Adrenal gland (tissue), 9 donors: ENCODE measurements at regions not wholly inside any gene's neighbourhood (a gene's known extent, or its start where the extent isn't known, plus 50 kb on each side); places are given as distances from the start of the nearest gene placed in this dataset.

Source experiments
- DNase-seq, 7 donors: peaks; one replicate each; pipeline ENCODE4 v3.0.0-alpha.2; 2019 to 2020
- H3K27ac ChIP-seq, 5 donors: fragments of 200-600 bp; sonication (generic) in 4 of 5; 1 replicate in 3 of 5; 2 replicates in 2 of 5; pipeline versions ENCODE4 v1.5.1 to v1.8.0; 2016 to 2020; ENCODE audit warnings: mild to moderate bottlenecking in 1 of 5
- H3K27me3 ChIP-seq: fragments of 200-600 bp; 2 replicates; pipeline ENCODE4 v1.8.0; 2021
- H3K36me3 ChIP-seq, 2 donors: fragments of 200-600 bp; replicated peaks in 1 of 2; 1 replicate in 1 of 2; 2 replicates in 1 of 2; pipeline versions ENCODE4 v1.5.1 to v1.8.0; 2018 to 2022
- H3K4me1 ChIP-seq, 2 donors: fragments of 200-600 bp; replicated peaks in 1 of 2; 1 replicate in 1 of 2; 2 replicates in 1 of 2; pipeline versions ENCODE4 v1.5.1 to v1.8.0; 2018 to 2021
- H3K4me3 ChIP-seq, 4 donors: fragments of 200-600 bp; sonication (generic) in 3 of 4; one replicate each; pipeline ENCODE4 v1.5.1; 2016 to 2018
- H3K9me3 ChIP-seq, 3 donors: fragments of 200-600 bp; sonication (generic) in 1 of 3; replicated peaks in 1 of 3; 1 replicate in 2 of 3; 2 replicates in 1 of 3; pipeline versions ENCODE4 v1.5.1 to v1.8.0; 2016 to 2021
- POLR2A ChIP-seq, 2 donors: fragments of 450-650 bp; IDR thresholded peaks; one replicate each; pipeline ENCODE4 v1.6.1; 2017; ENCODE audit warnings: antibody characterized with exemption in 2 of 2, mild to moderate bottlenecking in 2 of 2, moderate library complexity in 1 of 2
- WGBS, 4 donors: extraction: QIAGEN DNeasy Blood & Tissue Kit in 2 of 4; methylation state at CpG; one replicate each; pipeline versions ENCODE4 v1.1.5 to v1.1.7; 2013 to 2017; 5-methylcytosine and 5-hydroxymethylcytosine counted together
- intact Hi-C, 2 donors: fragments of 100-400 bp; cut with DNase I; formaldehyde crosslinking; loops; one replicate each; pipeline versions ENCODE4 v1.14.1 to v1.15.0; 2022 to 2023
- TF ChIP-seq, protein P1 (sequence below), 6 experiments: fragments of 450-650 bp in 4 of 6; fragments of 200-600 bp in 2 of 6; sonication (generic) in 1 of 6; IDR thresholded peaks; 1 replicate in 5 of 6; 2 replicates in 1 of 6; pipeline versions ENCODE4 v1.5.1 to v1.8.0; 2016 to 2021; ENCODE audit warnings: antibody characterized with exemption in 6 of 6, mild to moderate bottlenecking in 2 of 6, moderate library complexity in 1 of 6
- donor health status: healthy with polysubstance abuse.
- donor health status: Bipolar disorder and iron deficiency.
- donor health status: DM: yes; HTN: yes; CAD: no.
- donor health status: DM: no; HTN: no; CAD: no.
- donor health status: DM: no; HTN: no; CAD: no.

DNA sequence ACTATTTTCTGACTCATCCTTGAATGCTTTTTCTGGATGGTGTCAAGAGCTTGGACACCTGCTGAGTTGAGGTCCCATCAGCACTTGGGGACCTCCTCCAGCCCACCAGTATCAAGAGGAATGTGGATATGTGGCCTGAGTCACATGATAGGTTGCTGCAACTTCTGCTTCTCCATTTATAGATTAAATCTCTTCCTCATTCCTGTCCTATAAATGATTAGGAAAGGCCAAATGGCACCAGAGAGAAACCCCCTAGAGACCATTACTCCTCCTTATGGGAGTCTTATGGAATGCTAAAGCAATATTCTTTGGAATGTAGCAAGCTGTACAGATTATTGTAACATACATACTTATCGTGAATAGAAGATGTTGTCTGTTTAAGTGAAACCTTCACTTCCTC lies 85.6 kb downstream of the NEUROD6 start:
- no peaks in the 10 kb centered on the region for H3K4me1 ChIP-seq
- no peak for TF ChIP-seq POLR2A (IDR thresholded peaks at IDR 0.05)
- TF ChIP-seq, protein P1, sequence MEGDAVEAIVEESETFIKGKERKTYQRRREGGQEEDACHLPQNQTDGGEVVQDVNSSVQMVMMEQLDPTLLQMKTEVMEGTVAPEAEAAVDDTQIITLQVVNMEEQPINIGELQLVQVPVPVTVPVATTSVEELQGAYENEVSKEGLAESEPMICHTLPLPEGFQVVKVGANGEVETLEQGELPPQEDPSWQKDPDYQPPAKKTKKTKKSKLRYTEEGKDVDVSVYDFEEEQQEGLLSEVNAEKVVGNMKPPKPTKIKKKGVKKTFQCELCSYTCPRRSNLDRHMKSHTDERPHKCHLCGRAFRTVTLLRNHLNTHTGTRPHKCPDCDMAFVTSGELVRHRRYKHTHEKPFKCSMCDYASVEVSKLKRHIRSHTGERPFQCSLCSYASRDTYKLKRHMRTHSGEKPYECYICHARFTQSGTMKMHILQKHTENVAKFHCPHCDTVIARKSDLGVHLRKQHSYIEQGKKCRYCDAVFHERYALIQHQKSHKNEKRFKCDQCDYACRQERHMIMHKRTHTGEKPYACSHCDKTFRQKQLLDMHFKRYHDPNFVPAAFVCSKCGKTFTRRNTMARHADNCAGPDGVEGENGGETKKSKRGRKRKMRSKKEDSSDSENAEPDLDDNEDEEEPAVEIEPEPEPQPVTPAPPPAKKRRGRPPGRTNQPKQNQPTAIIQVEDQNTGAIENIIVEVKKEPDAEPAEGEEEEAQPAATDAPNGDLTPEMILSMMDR (IDR thresholded peaks at IDR 0.05) = no peak
- WGBS, 4 donors = 67 to 74% (median 73%) methylated on average over 1 of the region's 1 CpG
- H3K27ac ChIP-seq = no peak overlapping the region
- DNase-seq = no peak
- intact Hi-C loops = no loop called here
- H3K36me3 ChIP-seq = no peaks in the 10 kb centered on the region
- H3K27me3 ChIP-seq = no peaks in the 10 kb centered on the region
- no peaks in the 10 kb centered on the region for H3K9me3 ChIP-seq
- no peak overlapping the region for H3K4me3 ChIP-seq

DNA sequence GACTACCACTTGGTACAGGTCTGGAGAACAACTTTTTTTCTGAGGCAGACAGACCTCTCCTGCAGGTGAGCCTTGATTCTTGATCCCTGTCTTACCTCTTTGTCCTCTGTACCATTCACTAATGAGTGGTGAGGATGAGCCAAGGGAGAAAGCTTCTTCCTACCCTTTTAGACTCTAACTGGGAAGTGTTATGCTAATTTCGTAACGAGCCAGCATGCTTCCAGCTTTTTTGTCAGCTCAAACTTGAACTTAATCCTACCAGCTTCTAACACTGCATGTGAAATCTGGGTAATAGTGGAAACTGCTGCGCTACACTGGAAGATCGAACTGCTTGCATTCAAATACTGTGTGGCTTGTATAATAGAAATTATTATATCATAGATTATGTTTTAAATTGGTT lies 87.0 kb downstream of the NEUROD6 start:
- no peak for DNase-seq
- 68 to 73% (median 72%) methylated on average over 4 of the region's 4 CpGs for WGBS, 4 donors
- no peaks in the 10 kb centered on the region for H3K36me3 ChIP-seq
- TF ChIP-seq POLR2A (IDR thresholded peaks at IDR 0.05) = no peak
- TF ChIP-seq, protein P1 (IDR thresholded peaks at IDR 0.05) = no peak
- H3K27ac ChIP-seq = no peak overlapping the region
- H3K27me3 ChIP-seq = no peaks in the 10 kb centered on the region
- intact Hi-C loops = no loop called here
- no peaks in the 10 kb centered on the region for H3K4me1 ChIP-seq
- no peak overlapping the region for H3K4me3 ChIP-seq
- no peaks in the 10 kb centered on the region for H3K9me3 ChIP-seq

DNA sequence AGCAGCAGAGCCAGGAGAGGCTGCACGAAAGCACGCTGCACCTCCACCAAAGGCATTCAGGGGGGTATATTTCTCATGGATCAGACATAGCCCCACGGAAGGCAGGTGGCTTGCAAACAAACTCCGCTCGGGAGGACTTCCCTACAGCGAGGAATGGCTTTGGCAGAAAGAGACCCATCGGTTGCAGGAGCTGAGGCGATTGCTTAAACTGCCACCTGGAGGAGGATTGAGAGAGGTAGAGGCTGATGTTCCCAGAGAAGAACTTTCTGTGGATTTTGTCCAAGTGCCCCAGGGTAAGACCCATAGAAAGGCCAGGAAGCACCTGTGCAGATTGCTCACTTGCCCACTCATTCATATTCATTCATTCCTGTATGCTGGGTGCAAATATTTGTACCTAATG lies 89.1 kb downstream of the NEUROD6 start:
- H3K36me3 ChIP-seq = no peaks in the 10 kb centered on the region
- intact Hi-C loops = no loop called here
- H3K4me3 ChIP-seq = no peak overlapping the region
- TF ChIP-seq, protein P1 (IDR thresholded peaks at IDR 0.05) = no peak
- no peak for TF ChIP-seq POLR2A (IDR thresholded peaks at IDR 0.05)
- H3K27ac ChIP-seq = no peak overlapping the region
- H3K27me3 ChIP-seq = no peaks in the 10 kb centered on the region
- DNase-seq = no peak
- no peaks in the 10 kb centered on the region for H3K9me3 ChIP-seq
- 55 to 71% (median 65%) methylated on average over 6 to 8 of the region's 8 CpGs for WGBS, 4 donors
- H3K4me1 ChIP-seq = no peaks in the 10 kb centered on the region

- DNase-seq = no peak
- no peaks in the 10 kb centered on the region for H3K27me3 ChIP-seq
- no peaks in the 10 kb centered on the region for H3K36me3 ChIP-seq
- no peak for TF ChIP-seq POLR2A (IDR thresholded peaks at IDR 0.05)
- TF ChIP-seq, protein P1 (IDR thresholded peaks at IDR 0.05) = no peak
- H3K9me3 ChIP-seq = no peaks in the 10 kb centered on the region
- H3K27ac ChIP-seq = no peak overlapping the region
- 23 to 48% (median 33%) methylated on average over 11 of the region's 11 CpGs for WGBS, 4 donors
- H3K4me3 ChIP-seq = no peak overlapping the region
- no peaks in the 10 kb centered on the region for H3K4me1 ChIP-seq
- intact Hi-C loops = no loop called here
These were observed 90.9 kb downstream of the NEUROD6 start for GRCh38 chr7:31249671-31250070.
